Naive thymus-derived CD4-positive, alpha-beta T cell (primary cell): ENCODE measurements at regions not wholly inside any gene's neighbourhood (a gene's known extent, or its start where the extent isn't known, plus 50 kb on each side); places are given as distances from the start of the nearest gene placed in this dataset.
"Not testable (repeated sequence)": the region's sequence is repeated elsewhere in the genome, so short reads cannot be mapped to it uniquely, and the experiment has no call there.

Experiments
- ATAC-seq: fragments of 150-1000 bp; cut with Tn5 transposase; 2 replicates; pipeline ENCODE4 v1.10.0; 2021; ENCODE audit warnings: mild to moderate bottlenecking, moderate library complexity
- CTCF ChIA-PET: fragments of 350-600 bp; sonication (Branson Sonifier 250); formaldehyde crosslinking; loops from one replicate; lab custom pipeline; 2021; ENCODE audit warnings: antibody characterized with exemption; lab: Charles Lee
- POLR2A ChIA-PET: fragments of 350-600 bp; sonication (Branson Sonifier 250); formaldehyde crosslinking; loops from one replicate; lab custom pipeline; 2021; ENCODE audit warnings: antibody characterized with exemption, inconsistent platforms; lab: Charles Lee
- DNase-seq, 9 donors: peaks; one replicate each; pipeline versions ENCODE4 v3.0.0 to v3.0.0-alpha.2; 2020 to 2022; ENCODE audit warnings: mixed read lengths in 1 of 9
- H3K27ac ChIP-seq: one replicate; pipeline ENCODE4 v1.7.0; 2013; ENCODE audit warnings: mild to moderate bottlenecking, low read depth, low read length, moderate library complexity
- H3K27me3 ChIP-seq, 2 donors: one replicate each; pipeline ENCODE4 v1.7.0; 2013; ENCODE audit warnings: low read length in 2 of 2, mild to moderate bottlenecking in 2 of 2, moderate library complexity in 2 of 2; ENCODE audit not compliant: control insufficient read depth in 2 of 2, insufficient read depth in 2 of 2
- H3K36me3 ChIP-seq, 3 experiments: 1 replicate in 2 of 3; 2 replicates in 1 of 3; pipeline ENCODE4 v1.7.0; 2013; ENCODE audit warnings: low read length in 3 of 3, mild to moderate bottlenecking in 3 of 3, moderate library complexity in 1 of 3; ENCODE audit not compliant: insufficient read depth in 3 of 3, control insufficient read depth in 2 of 3
- H3K4me1 ChIP-seq, 2 donors: one replicate each; pipeline ENCODE4 v1.7.0; 2013; ENCODE audit warnings: low read length in 2 of 2, mild to moderate bottlenecking in 2 of 2, moderate library complexity in 1 of 2; ENCODE audit not compliant: control insufficient read depth in 2 of 2, insufficient read depth in 2 of 2
- H3K4me3 ChIP-seq: 2 replicates; pipeline ENCODE4 v1.7.0; 2013; ENCODE audit warnings: mild to moderate bottlenecking, low read length
- H3K9me3 ChIP-seq, 3 experiments: 1 replicate in 2 of 3; 2 replicates in 1 of 3; pipeline ENCODE4 v1.7.0; 2013; ENCODE audit warnings: low read length in 3 of 3; ENCODE audit not compliant: control insufficient read depth in 2 of 3
- H3K27ac Mint-ChIP-seq, 9 donors: one replicate each; pipeline ENCODE4 v1.8.0; 2020 to 2022; ENCODE audit warnings: mixed read lengths in 9 of 9, mild to moderate bottlenecking in 8 of 9, moderate library complexity in 5 of 9, inconsistent platforms in 2 of 9
- H3K27me3 Mint-ChIP-seq, 5 donors: one replicate each; pipeline ENCODE4 v1.8.0; 2021 to 2022; ENCODE audit warnings: mixed read lengths in 5 of 5, mild to moderate bottlenecking in 1 of 5
- H3K36me3 Mint-ChIP-seq, 5 donors: one replicate each; pipeline ENCODE4 v1.8.0; 2020 to 2022; ENCODE audit warnings: mixed read lengths in 5 of 5, mild to moderate bottlenecking in 3 of 5, inconsistent platforms in 1 of 5
- H3K4me1 Mint-ChIP-seq, 7 donors: one replicate each; pipeline ENCODE4 v1.8.0; 2020 to 2022; ENCODE audit warnings: mixed read lengths in 7 of 7, mild to moderate bottlenecking in 3 of 7, inconsistent platforms in 1 of 7
- H3K4me3 Mint-ChIP-seq, 10 donors: one replicate each; pipeline ENCODE4 v1.8.0; 2020 to 2022; ENCODE audit warnings: mild to moderate bottlenecking in 10 of 10, mixed read lengths in 10 of 10, moderate library complexity in 6 of 10, inconsistent platforms in 2 of 10
- H3K9me3 Mint-ChIP-seq, 11 donors: one replicate each; pipeline ENCODE4 v1.8.0; 2020 to 2022; ENCODE audit warnings: mixed read lengths in 11 of 11, mild to moderate bottlenecking in 4 of 11, inconsistent platforms in 1 of 11, moderate library complexity in 1 of 11
- intact Hi-C, 2 donors: fragments of 100-400 bp; cut with micrococcal nuclease; formaldehyde crosslinking; loops; one replicate each; pipeline ENCODE4 v1.15.1; 2023

DNA sequence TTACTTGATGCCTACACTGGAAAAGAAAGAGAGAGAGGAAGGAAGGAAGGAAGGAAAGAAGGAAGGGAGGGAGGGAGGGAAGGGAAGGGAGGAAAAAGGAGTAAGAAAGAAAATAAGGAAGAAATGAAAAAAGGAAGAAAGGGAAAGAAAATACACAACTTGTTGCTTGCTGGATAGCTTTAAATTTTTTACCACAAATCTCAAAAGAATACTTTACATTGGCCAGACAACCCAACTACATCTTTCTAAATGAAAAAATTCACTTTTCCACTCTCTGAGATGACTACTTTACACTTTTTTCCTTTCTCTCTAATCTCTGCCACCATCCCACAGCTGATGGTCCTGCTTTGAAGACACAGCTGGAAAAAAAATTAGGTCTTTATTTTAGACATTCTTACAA lies 228.9 kb upstream of the FAM78B start:
- ChIA-PET POLR2A (no interaction called here), CTCF (no interaction called here)
- Histone ChIP-seq H3K36me3 (no peaks in the 10 kb centered on the region), H3K9me3 (no peaks in the 10 kb centered on the region), H3K4me1 (no peaks in the 10 kb centered on the region), H3K27ac (no peak overlapping the region), H3K27me3 (no peaks in the 10 kb centered on the region), H3K4me3 (no peak overlapping the region)
- intact Hi-C loops = no loop called here
- no peak overlapping the region for H3K27ac Mint-ChIP-seq
- no peak for DNase-seq
- no peaks in the 10 kb centered on the region for H3K4me1 Mint-ChIP-seq
- H3K9me3 Mint-ChIP-seq = peaks cover 0 to 1% (median 0%) of the 10 kb centered on the region in 11 donors
- H3K4me3 Mint-ChIP-seq = no peak overlapping the region
- no peak for ATAC-seq
- H3K36me3 Mint-ChIP-seq = no peaks in the 10 kb centered on the region
- peaks cover 0 to 4% (median 2%) of the 10 kb centered on the region in 5 donors for H3K27me3 Mint-ChIP-seq

- H3K4me3 Mint-ChIP-seq, ATAC-seq, H3K27ac Mint-ChIP-seq, DNase-seq, H3K4me1 Mint-ChIP-seq, H3K27ac ChIP-seq, H3K27me3 ChIP-seq, CTCF ChIA-PET, H3K9me3 ChIP-seq, H3K4me1 ChIP-seq, H3K4me3 ChIP-seq, H3K36me3 ChIP-seq, POLR2A ChIA-PET, intact Hi-C loops: not testable (repeated sequence)
- Mint-ChIP-seq H3K9me3 (peaks cover 8 to 43% (median 22%) of the 10 kb centered on the region in 11 donors), H3K36me3 (peaks cover 0 to 20% (median 0%) of the 10 kb centered on the region in 5 donors), H3K27me3 (peaks cover 0 to 23% (median 13%) of the 10 kb centered on the region in 5 donors)
Observed at GRCh38 chr1:166409253-166410082, 242.7 kb upstream of the FAM78B start.

GRCh38 chr1:166410083-166410385 lies 243.2 kb upstream of the FAM78B start:
- H3K9me3 Mint-ChIP-seq = peaks cover 8 to 43% (median 22%) of the 10 kb centered on the region in 11 donors
- intact Hi-C loops = no loop called here
- DNase-seq (no peak), ATAC-seq (no peak)
- Histone ChIP-seq H3K9me3 (no peaks in the 10 kb centered on the region), H3K27me3 (no peaks in the 10 kb centered on the region), H3K36me3 (no peaks in the 10 kb centered on the region), H3K4me3 (no peak overlapping the region), H3K4me1 (no peaks in the 10 kb centered on the region), H3K27ac (no peak overlapping the region)
- POLR2A ChIA-PET = no interaction called here
- CTCF ChIA-PET = no interaction called here
- H3K27me3 Mint-ChIP-seq = peaks cover 0 to 28% (median 15%) of the 10 kb centered on the region in 5 donors
- no peak overlapping the region for H3K27ac Mint-ChIP-seq
- H3K4me3 Mint-ChIP-seq = no peak overlapping the region
- no peaks in the 10 kb centered on the region for H3K4me1 Mint-ChIP-seq
- peaks cover 0 to 20% (median 0%) of the 10 kb centered on the region in 5 donors for H3K36me3 Mint-ChIP-seq

GRCh38 chr1:166416831-166417230 lies 250.0 kb upstream of the FAM78B start:
- H3K27ac Mint-ChIP-seq, H3K4me3 Mint-ChIP-seq, H3K36me3 Mint-ChIP-seq, ATAC-seq, H3K9me3 Mint-ChIP-seq, H3K4me1 Mint-ChIP-seq, intact Hi-C loops, H3K4me3 ChIP-seq, H3K36me3 ChIP-seq, H3K27ac ChIP-seq, POLR2A ChIA-PET, DNase-seq, CTCF ChIA-PET, H3K9me3 ChIP-seq, H3K4me1 ChIP-seq, H3K27me3 ChIP-seq: not testable (repeated sequence)
- peaks cover 3 to 46% (median 36%) of the 10 kb centered on the region in 5 donors for H3K27me3 Mint-ChIP-seq

- intact Hi-C loops = no loop called here
- peaks cover 0 to 5% of the 10 kb centered on the region in 2 donors for H3K27me3 ChIP-seq
- H3K36me3 Mint-ChIP-seq = peaks cover 0 to 5% (median 0%) of the 10 kb centered on the region in 5 donors
- H3K27me3 Mint-ChIP-seq = peaks cover 3 to 50% (median 36%) of the 10 kb centered on the region in 5 donors
- ChIA-PET CTCF (no interaction called here), POLR2A (no interaction called here)
- H3K9me3 Mint-ChIP-seq = peaks cover 0 to 8% (median 3%) of the 10 kb centered on the region in 11 donors
- H3K4me3 ChIP-seq = no peak overlapping the region
- no peaks in the 10 kb centered on the region for H3K9me3 ChIP-seq
- H3K36me3 ChIP-seq = no peaks in the 10 kb centered on the region
- ATAC-seq = no peak
- no peak overlapping the region for H3K27ac ChIP-seq
- H3K4me1 Mint-ChIP-seq = no peaks in the 10 kb centered on the region
- no peak overlapping the region for H3K27ac Mint-ChIP-seq
- no peak for DNase-seq
- H3K4me1 ChIP-seq = no peaks in the 10 kb centered on the region
- H3K4me3 Mint-ChIP-seq = no peak overlapping the region
Observed at GRCh38 chr1:166418344-166418933, 251.6 kb upstream of the FAM78B start.

DNA sequence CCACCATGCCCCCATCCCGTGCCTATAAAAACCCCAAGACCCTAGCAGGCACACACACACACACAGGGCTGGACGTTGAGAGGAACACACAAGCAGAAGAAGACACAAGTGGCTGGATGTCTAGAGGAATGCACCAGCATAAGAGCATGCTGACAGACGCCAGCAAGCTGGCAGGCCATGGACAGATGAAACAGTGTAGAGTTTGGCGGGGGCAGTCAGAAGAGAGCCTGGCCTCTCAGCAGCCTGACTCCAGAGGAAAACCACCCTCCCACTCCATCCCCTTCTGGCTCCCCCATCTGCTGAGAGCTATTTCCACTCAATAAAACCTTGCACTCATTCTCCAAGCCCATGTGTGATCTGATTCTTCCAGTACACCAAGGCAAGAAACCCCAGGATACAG lies 255.8 kb upstream of the FAM78B start:
- CTCF ChIA-PET, H3K4me1 Mint-ChIP-seq, H3K9me3 Mint-ChIP-seq, H3K27ac ChIP-seq, H3K27me3 ChIP-seq, H3K27ac Mint-ChIP-seq, DNase-seq, H3K36me3 Mint-ChIP-seq, H3K4me1 ChIP-seq, H3K4me3 Mint-ChIP-seq, H3K4me3 ChIP-seq, H3K36me3 ChIP-seq, intact Hi-C loops, ATAC-seq, H3K9me3 ChIP-seq, POLR2A ChIA-PET: not testable (repeated sequence)
- peaks cover 3 to 36% (median 22%) of the 10 kb centered on the region in 5 donors for H3K27me3 Mint-ChIP-seq

GRCh38 chr1:166432655-166433054 lies 265.9 kb upstream of the FAM78B start:
- DNase-seq = no peak
- H3K36me3 ChIP-seq = no peaks in the 10 kb centered on the region
- peaks cover 0 to 3% (median 0%) of the 10 kb centered on the region in 11 donors for H3K9me3 Mint-ChIP-seq
- H3K4me3 ChIP-seq = no peak overlapping the region
- no peak overlapping the region for H3K27ac ChIP-seq
- H3K9me3 ChIP-seq = no peaks in the 10 kb centered on the region
- no peaks in the 10 kb centered on the region for H3K36me3 Mint-ChIP-seq
- no peak overlapping the region for H3K4me3 Mint-ChIP-seq
- H3K4me1 ChIP-seq = no peaks in the 10 kb centered on the region
- ChIA-PET POLR2A (no interaction called here), CTCF (no interaction called here)
- H3K27me3 Mint-ChIP-seq = peaks cover 0 to 15% (median 7%) of the 10 kb centered on the region in 5 donors
- ATAC-seq = no peak
- H3K27ac Mint-ChIP-seq = no peak overlapping the region
- H3K27me3 ChIP-seq = no peaks in the 10 kb centered on the region
- H3K4me1 Mint-ChIP-seq = no peaks in the 10 kb centered on the region
- intact Hi-C loops = loop anchor here in 1 of 2 donors (2.0 kb wide), 1 partner anchor 504 kb away; no protein-coding TSS in a partner anchor
